ENCODE measurements at regions not wholly inside any gene's neighbourhood (a gene's known extent, or its start where the extent isn't known, plus 50 kb on each side); places are given as distances from the start of the nearest gene placed in this dataset.

DNA sequence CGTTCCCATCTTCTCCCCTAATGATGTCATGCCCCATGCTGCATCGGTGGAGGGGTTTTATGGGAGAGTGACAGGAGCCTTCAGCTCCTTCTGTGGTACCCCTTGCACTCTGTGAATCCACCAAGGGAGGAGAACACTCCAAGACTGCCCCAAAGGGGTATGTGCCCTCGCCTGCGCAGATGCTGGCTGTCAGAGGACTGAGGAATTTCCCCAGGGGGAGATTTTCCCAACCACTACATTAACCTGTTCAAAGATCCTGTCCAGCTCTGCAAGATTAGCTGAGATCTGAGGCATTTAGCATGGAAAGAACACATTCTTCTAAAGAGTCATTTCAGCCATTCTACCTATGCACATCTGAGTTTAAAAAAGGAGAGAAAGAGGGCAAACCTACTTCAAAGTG lies 143.2 kb upstream of the ITGA6 start:
- TF ChIP-seq CTCF (conservative IDR thresholded peaks at IDR 0.05; ENCODE audit: low read length) (no peak), EZH2phosphoT487 (IDR thresholded peaks at IDR 0.05; ENCODE audit: borderline replicate concordance, low read depth, low read length) (no peak)
- H3K79me2 ChIP-seq (ENCODE audit: insufficient read depth, low read depth, low read length) = no peaks in the 10 kb centered on the region
- no peaks in the 10 kb centered on the region for H3K9me2 ChIP-seq (ENCODE audit: insufficient read depth, low read length)
- peaks cover 4% of the 10 kb centered on the region for H3K4me1 ChIP-seq (ENCODE audit: insufficient read depth, low read length, poor library complexity, severe bottlenecking)
- H3K27ac ChIP-seq (ENCODE audit: low read depth, low read length, poor library complexity, severe bottlenecking) = no peak overlapping the region
- no peaks in the 10 kb centered on the region for H3K9me3 ChIP-seq (ENCODE audit: low read length)
- BruUV-seq (replicated peaks) = no TSS peak
- no peaks in the 10 kb centered on the region for H4K20me1 ChIP-seq (ENCODE audit: insufficient read depth, low read length)
- intact Hi-C loops (cut with micrococcal nuclease; ENCODE audit: unreplicated experiment) = no loop called here
- H3K4me2 ChIP-seq (ENCODE audit: low read length) = no peak overlapping the region
- DNase-seq (ENCODE audit: low spot score) = no peak
- no peaks in the 10 kb centered on the region for H3K36me3 ChIP-seq (ENCODE audit: insufficient read depth, low read length)
- H3K4me3 ChIP-seq (ENCODE audit: low read depth, low read length, poor library complexity, severe bottlenecking) = no peak overlapping the region
- ChIA-PET CTCF (ENCODE audit: unreplicated experiment) (no interaction called here), POLR2A (interaction anchor here (1.4 kb wide), 1 partner anchor 15 kb away, joined by 3 read pairs; no protein-coding TSS in a partner anchor)
- H2AFZ ChIP-seq (ENCODE audit: low read length) = no peak overlapping the region

DNA sequence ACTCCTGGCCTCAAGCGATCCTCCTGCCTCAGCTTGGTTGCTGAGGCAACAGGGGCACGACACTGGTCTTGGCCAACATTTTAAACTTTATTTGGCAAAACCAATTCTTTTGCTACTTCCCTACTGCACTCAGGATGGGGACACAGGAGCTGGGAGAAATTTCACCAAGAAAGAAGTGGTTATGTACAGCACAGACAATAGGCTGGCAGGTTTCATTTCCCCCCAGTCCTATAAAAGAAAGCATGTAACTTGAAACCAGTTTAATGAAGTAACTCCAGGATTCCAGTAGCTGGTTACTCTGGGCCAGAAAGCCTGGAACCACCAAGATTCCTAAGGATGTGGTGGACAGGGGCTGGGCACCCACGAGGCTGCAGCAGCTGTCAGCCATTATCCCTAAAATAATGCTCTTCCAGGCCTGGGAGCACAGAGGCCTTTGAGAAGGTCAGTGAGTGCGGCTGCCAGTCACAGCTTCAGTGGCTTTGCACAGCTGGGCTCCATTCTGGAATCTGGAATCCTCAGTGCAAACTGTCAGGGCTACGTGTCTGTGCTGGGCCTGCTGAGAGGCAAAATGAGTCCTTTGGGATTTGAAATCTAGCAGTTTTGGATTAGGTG lies 142.3 kb upstream of the ITGA6 start:
- intact Hi-C loops (cut with micrococcal nuclease; ENCODE audit: unreplicated experiment) = no loop called here
- H3K9me3 ChIP-seq (ENCODE audit: low read length) = no peaks in the 10 kb centered on the region
- H3K4me3 ChIP-seq (ENCODE audit: low read depth, low read length, poor library complexity, severe bottlenecking) = no peak overlapping the region
- DNase-seq (ENCODE audit: low spot score) = no peak
- no peak overlapping the region for H2AFZ ChIP-seq (ENCODE audit: low read length)
- no peaks in the 10 kb centered on the region for H3K9me2 ChIP-seq (ENCODE audit: insufficient read depth, low read length)
- no TSS peak for BruUV-seq (replicated peaks)
- no peak overlapping the region for H3K27ac ChIP-seq (ENCODE audit: low read depth, low read length, poor library complexity, severe bottlenecking)
- ChIA-PET POLR2A (interaction anchor here (1.4 kb wide), 1 partner anchor 15 kb away, joined by 3 read pairs; no protein-coding TSS in a partner anchor), CTCF (ENCODE audit: unreplicated experiment) (no interaction called here)
- no peak overlapping the region for H3K4me2 ChIP-seq (ENCODE audit: low read length)
- peaks cover 4% of the 10 kb centered on the region for H3K4me1 ChIP-seq (ENCODE audit: insufficient read depth, low read length, poor library complexity, severe bottlenecking)
- no peaks in the 10 kb centered on the region for H4K20me1 ChIP-seq (ENCODE audit: insufficient read depth, low read length)
- TF ChIP-seq CTCF (conservative IDR thresholded peaks at IDR 0.05; ENCODE audit: low read length) (no peak), EZH2phosphoT487 (IDR thresholded peaks at IDR 0.05; ENCODE audit: borderline replicate concordance, low read depth, low read length) (no peak)
- no peaks in the 10 kb centered on the region for H3K79me2 ChIP-seq (ENCODE audit: insufficient read depth, low read depth, low read length)
- H3K36me3 ChIP-seq (ENCODE audit: insufficient read depth, low read length) = no peaks in the 10 kb centered on the region

DNA sequence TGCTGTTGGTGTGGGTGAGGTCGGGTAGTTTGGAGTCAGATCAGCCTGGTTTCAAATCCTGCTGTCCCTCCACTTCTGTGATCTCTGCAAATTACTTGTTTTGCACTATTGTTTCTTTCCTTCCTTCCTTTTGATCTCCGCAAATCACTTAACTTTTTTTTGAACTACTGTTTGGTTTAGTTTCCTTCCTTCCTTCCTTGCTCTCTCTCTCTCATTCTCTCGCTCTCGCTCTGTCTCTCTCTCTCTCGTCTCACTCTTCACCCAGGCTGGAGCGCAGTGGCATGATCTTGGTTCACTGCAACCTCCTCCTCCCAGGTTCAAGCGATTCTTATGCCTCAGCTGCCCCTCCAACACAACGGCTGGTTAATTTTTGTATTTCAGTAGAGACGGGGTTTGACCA lies 141.6 kb upstream of the ITGA6 start:
- peaks cover 1% of the 10 kb centered on the region for H3K4me1 ChIP-seq (ENCODE audit: insufficient read depth, low read length, poor library complexity, severe bottlenecking)
- H3K79me2 ChIP-seq (ENCODE audit: insufficient read depth, low read depth, low read length) = no peaks in the 10 kb centered on the region
- intact Hi-C loops (cut with micrococcal nuclease; ENCODE audit: unreplicated experiment) = no loop called here
- ChIA-PET POLR2A (interaction anchor here (0.7 kb wide), 1 partner anchor 10 kb away, joined by 3 read pairs; no protein-coding TSS in a partner anchor), CTCF (ENCODE audit: unreplicated experiment) (no interaction called here)
- no peak for DNase-seq (ENCODE audit: low spot score)
- no peaks in the 10 kb centered on the region for H3K36me3 ChIP-seq (ENCODE audit: insufficient read depth, low read length)
- H4K20me1 ChIP-seq (ENCODE audit: insufficient read depth, low read length) = no peaks in the 10 kb centered on the region
- no peaks in the 10 kb centered on the region for H3K9me2 ChIP-seq (ENCODE audit: insufficient read depth, low read length)
- H3K4me3 ChIP-seq (ENCODE audit: low read depth, low read length, poor library complexity, severe bottlenecking) = no peak overlapping the region
- no peaks in the 10 kb centered on the region for H3K9me3 ChIP-seq (ENCODE audit: low read length)
- H3K27ac ChIP-seq (ENCODE audit: low read depth, low read length, poor library complexity, severe bottlenecking) = no peak overlapping the region
- BruUV-seq (replicated peaks) = no TSS peak
- no peak overlapping the region for H2AFZ ChIP-seq (ENCODE audit: low read length)
- H3K4me2 ChIP-seq (ENCODE audit: low read length) = no peak overlapping the region
- TF ChIP-seq CTCF (conservative IDR thresholded peaks at IDR 0.05; ENCODE audit: low read length) (no peak), EZH2phosphoT487 (IDR thresholded peaks at IDR 0.05; ENCODE audit: borderline replicate concordance, low read depth, low read length) (no peak)
